ENCODE measurements at regions not wholly inside any gene's neighbourhood (a gene's known extent, or its start where the extent isn't known, plus 50 kb on each side); places are given as distances from the start of the nearest gene placed in this dataset.

DNA sequence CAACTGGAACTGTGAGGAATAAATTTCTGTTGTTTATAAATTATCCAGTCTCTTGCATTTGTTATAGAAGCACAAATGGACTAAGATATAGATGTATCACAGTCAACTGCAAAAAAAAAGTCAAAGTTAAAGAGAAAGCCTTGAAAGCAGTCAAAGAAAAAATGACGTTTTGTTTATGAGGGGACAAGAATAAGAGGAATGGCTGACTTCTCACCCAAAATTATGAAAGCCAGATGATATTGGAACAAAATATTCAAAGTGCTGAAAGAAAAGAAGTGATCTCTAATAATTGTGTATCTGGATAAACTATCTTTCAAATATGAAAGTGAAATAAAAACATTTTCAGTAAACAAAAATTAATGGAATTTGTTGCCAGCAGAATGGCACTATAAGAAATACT lies 171.8 kb upstream of the IGF1R start:
- Histone ChIP-seq H3K4me2 (no peak overlapping the region), H3K36me3 (no peaks in the 10 kb centered on the region), H3K9ac (no peak overlapping the region), H4K20me1 (no peaks in the 10 kb centered on the region), H3K27ac (no peak overlapping the region), H3K27me3 (no peaks in the 10 kb centered on the region), H3K4me3 (no peak overlapping the region), H3K4me1 (no peaks in the 10 kb centered on the region), H3K9me3 (peaks cover 23% of the 10 kb centered on the region)
- no peak for TF ChIP-seq Cebpa-rat (IDR thresholded peaks at IDR 0.05)

DNA sequence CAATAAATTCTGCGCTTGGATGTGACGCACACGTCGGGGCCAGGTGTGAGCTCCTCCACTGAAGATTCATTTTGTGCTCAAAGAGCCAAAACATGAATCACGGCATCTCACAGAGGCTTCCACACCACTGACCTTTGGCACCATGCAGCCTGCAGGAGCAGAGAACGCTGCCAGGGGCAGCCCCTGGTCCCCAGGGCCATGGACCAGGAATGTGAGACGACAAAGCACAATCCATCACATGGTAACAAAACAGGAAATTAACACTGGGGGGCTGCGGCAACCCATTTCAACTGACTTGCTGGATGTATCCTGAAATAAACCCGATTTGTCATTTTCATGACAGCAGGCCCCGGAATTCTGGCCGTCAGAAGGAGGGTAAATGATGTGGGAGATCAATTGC lies 167.5 kb upstream of the IGF1R start:
- no peak overlapping the region for H3K4me2 ChIP-seq
- H3K27ac ChIP-seq: no peak overlapping the region
- no peak overlapping the region for H3K9ac ChIP-seq
- H3K4me1 ChIP-seq: peaks cover 6% of the 10 kb centered on the region; the same call in 1 of the 2 replicates
- no peaks in the 10 kb centered on the region for H4K20me1 ChIP-seq
- no peak overlapping the region for H3K4me3 ChIP-seq
- peaks cover 31% of the 10 kb centered on the region for H3K9me3 ChIP-seq
- H3K27me3 ChIP-seq: no peaks in the 10 kb centered on the region
- no peaks in the 10 kb centered on the region for H3K36me3 ChIP-seq
- TF ChIP-seq Cebpa-rat (IDR thresholded peaks at IDR 0.05): no peak

DNA sequence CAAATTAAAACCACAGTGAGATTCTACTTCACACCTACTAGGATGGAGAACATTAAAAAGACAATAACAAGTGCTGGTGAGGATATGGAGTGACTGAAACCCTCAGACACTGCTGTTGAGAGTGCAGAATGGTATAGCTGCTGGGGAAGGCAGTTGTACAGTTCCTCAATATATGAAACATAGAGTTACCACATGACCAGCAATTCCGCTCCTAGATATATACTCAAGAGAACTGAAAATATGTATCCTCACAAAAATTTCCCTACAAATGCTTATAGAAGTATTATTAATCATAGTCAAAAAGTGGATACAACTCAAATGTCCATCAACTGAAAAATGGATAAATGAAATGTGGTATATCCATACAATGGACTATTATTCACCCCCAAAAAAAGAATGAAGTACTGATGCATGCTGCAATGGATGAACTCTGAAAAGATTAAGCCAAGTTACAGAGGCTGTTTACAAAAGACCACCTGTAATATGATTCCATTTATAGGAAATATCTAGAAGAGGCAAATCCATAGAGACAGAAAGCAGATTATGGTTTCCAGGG lies 164.7 kb upstream of the IGF1R start:
- no peaks in the 10 kb centered on the region for H4K20me1 ChIP-seq
- no peak overlapping the region for H3K4me3 ChIP-seq
- H3K9me3 ChIP-seq: peaks cover 16% of the 10 kb centered on the region
- H3K9ac ChIP-seq: no peak overlapping the region
- H3K4me2 ChIP-seq: no peak overlapping the region
- no peak overlapping the region for H3K27ac ChIP-seq
- no peak for TF ChIP-seq Cebpa-rat (IDR thresholded peaks at IDR 0.05)
- no peaks in the 10 kb centered on the region for H3K27me3 ChIP-seq
- peaks cover 6% of the 10 kb centered on the region; the same call in 1 of the 2 replicates for H3K4me1 ChIP-seq
- no peaks in the 10 kb centered on the region for H3K36me3 ChIP-seq

DNA sequence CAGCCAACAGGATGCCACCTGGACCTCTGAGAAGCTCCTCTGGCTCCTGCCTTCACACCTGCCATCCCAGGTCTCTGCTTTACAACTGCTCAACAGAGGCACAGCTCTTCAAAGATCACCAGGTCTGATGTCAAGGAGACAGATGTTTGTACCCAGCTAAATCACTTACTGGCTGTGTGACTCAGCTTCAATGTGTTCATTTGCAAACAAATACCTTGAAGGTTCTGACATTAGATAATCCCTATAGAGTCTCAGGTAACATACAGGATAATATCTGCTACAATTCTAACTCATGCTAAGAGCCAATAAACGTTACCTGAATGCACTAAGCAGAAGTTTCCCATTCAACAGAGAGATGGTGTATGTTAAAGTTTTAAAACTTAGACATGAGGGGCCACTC lies 163.4 kb upstream of the IGF1R start:
- Histone ChIP-seq H3K36me3 (no peaks in the 10 kb centered on the region), H3K4me1 (peaks cover 6% of the 10 kb centered on the region; the same call in 1 of the 2 replicates), H3K27ac (no peak overlapping the region), H4K20me1 (no peaks in the 10 kb centered on the region), H3K27me3 (no peaks in the 10 kb centered on the region), H3K9me3 (peaks cover 16% of the 10 kb centered on the region), H3K4me3 (no peak overlapping the region), H3K4me2 (no peak overlapping the region), H3K9ac (no peak overlapping the region)
- no peak for TF ChIP-seq Cebpa-rat (IDR thresholded peaks at IDR 0.05)

DNA sequence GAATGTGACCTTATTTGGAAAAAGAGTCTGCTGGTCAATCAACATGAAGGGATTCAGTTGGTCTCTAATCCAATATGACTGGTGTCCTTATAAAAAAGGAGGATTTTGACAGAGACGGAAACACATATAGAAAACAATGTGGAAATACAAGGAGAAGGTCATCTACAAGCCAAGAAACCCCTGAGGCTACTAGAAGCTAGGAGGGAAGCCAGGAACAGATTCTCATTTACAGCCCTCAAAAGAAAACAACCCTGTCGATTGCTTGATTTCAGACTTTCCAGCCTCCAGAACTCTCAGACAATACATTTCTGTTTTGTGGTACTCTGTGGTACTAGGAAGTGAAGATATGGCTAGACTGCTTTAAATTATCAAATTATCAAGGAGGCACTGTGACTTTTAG lies 162.9 kb upstream of the IGF1R start:
- Histone ChIP-seq H3K27me3 (no peaks in the 10 kb centered on the region), H3K9ac (no peak overlapping the region), H3K4me2 (no peak overlapping the region), H3K27ac (no peak overlapping the region), H3K36me3 (no peaks in the 10 kb centered on the region), H3K4me3 (no peak overlapping the region), H3K4me1 (peaks cover 11% of the 10 kb centered on the region; the same call in 1 of the 2 replicates), H4K20me1 (no peaks in the 10 kb centered on the region), H3K9me3 (peaks cover 16% of the 10 kb centered on the region)
- no peak for TF ChIP-seq Cebpa-rat (IDR thresholded peaks at IDR 0.05)

DNA sequence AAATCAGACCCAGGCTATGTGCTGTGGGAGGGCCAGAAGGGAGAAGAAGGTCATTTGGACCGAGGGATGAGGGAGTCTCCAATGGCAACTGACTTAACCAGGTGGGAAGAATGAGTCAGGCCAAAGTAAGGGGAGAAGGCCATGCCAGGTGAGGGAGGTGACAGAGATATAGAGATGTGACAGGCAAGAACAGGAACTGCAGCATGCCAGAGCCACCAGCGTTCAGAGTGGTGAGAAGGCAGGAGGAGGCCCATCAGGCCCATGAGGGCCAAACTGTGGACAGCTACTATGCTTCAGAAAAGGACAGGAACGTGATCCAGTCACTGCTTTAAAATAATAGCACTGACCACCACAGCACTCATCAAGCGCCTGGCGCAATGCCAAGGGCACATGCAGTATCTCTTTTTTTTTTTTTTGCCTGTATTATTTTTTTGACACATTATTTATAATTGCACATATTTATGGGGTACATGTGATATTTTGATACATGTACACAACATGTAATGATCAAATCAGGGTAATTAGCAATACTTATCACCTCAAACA lies 154.3 kb upstream of the IGF1R start:
- no peak overlapping the region for H3K27ac ChIP-seq
- no peaks in the 10 kb centered on the region for H3K27me3 ChIP-seq
- no peak overlapping the region for H3K4me3 ChIP-seq
- H3K36me3 ChIP-seq: no peaks in the 10 kb centered on the region
- H3K4me2 ChIP-seq: no peak overlapping the region
- H3K4me1 ChIP-seq: 0 out of 2 replicates have a peak, but pooled peaks cover 6% of the 10 kb centered on the region
- peaks cover 17% of the 10 kb centered on the region for H3K9me3 ChIP-seq
- TF ChIP-seq Cebpa-rat (IDR thresholded peaks at IDR 0.05): no peak
- no peaks in the 10 kb centered on the region for H4K20me1 ChIP-seq
- no peak overlapping the region for H3K9ac ChIP-seq

DNA sequence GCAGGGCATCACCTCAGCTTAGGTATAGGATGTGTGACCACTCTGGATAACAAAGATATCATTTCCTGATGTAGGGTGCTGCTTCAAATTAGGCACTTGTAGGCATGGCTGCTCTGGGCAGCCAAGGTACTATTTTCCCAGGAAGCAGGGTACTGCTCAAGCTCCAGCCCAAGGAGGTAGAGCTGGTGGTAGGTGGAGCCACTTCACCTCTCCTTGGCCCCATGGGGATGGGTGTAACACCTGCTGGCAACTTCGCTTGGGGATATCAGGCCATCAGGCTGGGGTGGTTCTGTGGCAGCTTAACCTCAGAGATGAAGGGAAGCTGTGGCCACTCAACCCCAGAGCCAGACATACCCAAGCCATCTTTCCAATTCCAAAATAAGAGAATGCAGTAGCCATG lies 147.1 kb upstream of the IGF1R start:
- no peak overlapping the region for H3K4me3 ChIP-seq
- no peak overlapping the region for H3K27ac ChIP-seq
- H3K36me3 ChIP-seq: no peaks in the 10 kb centered on the region
- no peak overlapping the region for H3K4me2 ChIP-seq
- no peak for TF ChIP-seq Cebpa-rat (IDR thresholded peaks at IDR 0.05)
- H4K20me1 ChIP-seq: no peaks in the 10 kb centered on the region
- H3K4me1 ChIP-seq: peaks cover 28% of the 10 kb centered on the region
- H3K9ac ChIP-seq: no peak overlapping the region
- peaks cover 22% of the 10 kb centered on the region for H3K9me3 ChIP-seq
- no peaks in the 10 kb centered on the region for H3K27me3 ChIP-seq

DNA sequence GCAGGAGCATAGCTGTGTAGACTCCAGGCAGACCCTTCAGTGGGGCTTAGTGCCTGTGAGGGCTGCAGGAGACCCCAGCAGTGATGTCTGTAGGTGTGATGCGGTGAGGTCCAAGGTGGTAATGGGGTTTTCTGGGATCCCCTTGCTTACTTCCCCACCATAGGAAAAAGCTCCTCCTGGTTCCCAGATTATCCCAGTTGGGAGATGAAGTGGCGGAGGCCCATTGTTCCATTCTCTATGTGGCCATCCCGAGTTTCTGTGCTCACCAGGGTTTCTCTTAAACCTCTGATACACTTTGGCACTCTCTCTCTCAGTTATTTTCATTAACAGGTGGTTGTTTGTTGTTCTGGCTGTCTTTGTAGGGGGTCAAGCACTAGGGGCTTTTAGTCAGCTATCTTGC lies 146.7 kb upstream of the IGF1R start:
- H3K36me3 ChIP-seq: no peaks in the 10 kb centered on the region
- no peak overlapping the region for H3K27ac ChIP-seq
- H3K9me3 ChIP-seq: peaks cover 22% of the 10 kb centered on the region
- H3K4me1 ChIP-seq: peaks cover 28% of the 10 kb centered on the region
- no peak for TF ChIP-seq Cebpa-rat (IDR thresholded peaks at IDR 0.05)
- H3K4me2 ChIP-seq: no peak overlapping the region
- H4K20me1 ChIP-seq: no peaks in the 10 kb centered on the region
- H3K9ac ChIP-seq: no peak overlapping the region
- H3K27me3 ChIP-seq: no peaks in the 10 kb centered on the region
- no peak overlapping the region for H3K4me3 ChIP-seq

DNA sequence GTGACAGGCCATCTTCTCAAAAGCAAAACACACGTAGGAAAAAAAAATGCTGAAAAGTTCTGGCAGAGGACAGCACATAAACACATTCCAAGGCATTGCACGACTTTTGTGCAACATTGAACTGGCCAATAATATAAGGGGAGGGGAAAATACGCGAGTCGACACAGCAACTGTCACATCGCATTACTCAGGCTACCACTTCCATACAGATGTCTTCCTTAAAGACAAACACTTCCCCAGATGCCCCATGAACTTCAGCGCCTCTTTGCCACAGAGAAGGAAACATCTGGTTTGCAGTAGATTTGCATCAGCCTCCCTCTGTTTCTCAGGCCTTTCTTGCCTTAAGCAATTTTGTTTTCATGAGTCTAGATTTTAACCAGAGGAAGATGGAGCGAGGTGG lies 144.4 kb upstream of the IGF1R start:
- Histone ChIP-seq H3K4me3 (no peak overlapping the region), H3K36me3 (no peaks in the 10 kb centered on the region), H3K4me1 (peaks cover 28% of the 10 kb centered on the region), H3K27ac (peak overlapping the region; percentile 57), H3K9me3 (peaks cover 18% of the 10 kb centered on the region), H4K20me1 (no peaks in the 10 kb centered on the region), H3K4me2 (peak overlapping the region; percentile 65), H3K27me3 (no peaks in the 10 kb centered on the region), H3K9ac (no peak overlapping the region; the same call in 1 of the 2 replicates)
- TF ChIP-seq Cebpa-rat (IDR thresholded peaks at IDR 0.05): no peak

DNA sequence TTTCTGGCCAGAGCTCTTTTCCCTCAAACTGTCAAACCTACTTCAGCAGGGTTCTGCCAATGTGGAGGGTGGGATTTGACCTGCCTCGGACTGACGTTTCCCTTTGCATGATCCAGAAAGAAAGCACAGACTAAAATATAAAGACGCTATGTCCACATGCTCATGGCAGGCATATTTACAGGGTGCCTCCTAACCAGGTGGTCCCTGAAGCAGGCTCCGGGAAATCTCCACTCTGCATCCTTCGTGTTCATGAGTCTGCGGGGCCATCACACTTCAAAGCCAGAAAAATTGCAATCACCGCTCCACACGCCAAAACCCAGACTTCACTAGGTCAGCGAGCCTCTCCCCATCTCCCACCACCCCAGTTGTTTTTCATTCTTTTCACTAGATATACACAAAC lies 143.3 kb upstream of the IGF1R start:
- Histone ChIP-seq H3K9ac (no peak overlapping the region), H3K36me3 (no peaks in the 10 kb centered on the region), H4K20me1 (no peaks in the 10 kb centered on the region), H3K4me3 (no peak overlapping the region), H3K27me3 (no peaks in the 10 kb centered on the region), H3K27ac (peak overlapping the region; percentile 57; the same call in 1 of the 2 replicates), H3K4me2 (no peak overlapping the region), H3K9me3 (peaks cover 9% of the 10 kb centered on the region), H3K4me1 (peaks cover 28% of the 10 kb centered on the region)
- no peak for TF ChIP-seq Cebpa-rat (IDR thresholded peaks at IDR 0.05)

Data from BLaER1 (cell line).